ENCODE measurements at regions not wholly inside any gene's neighbourhood (a gene's known extent, or its start where the extent isn't known, plus 50 kb on each side); places are given as distances from the start of the nearest gene placed in this dataset.

DNA sequence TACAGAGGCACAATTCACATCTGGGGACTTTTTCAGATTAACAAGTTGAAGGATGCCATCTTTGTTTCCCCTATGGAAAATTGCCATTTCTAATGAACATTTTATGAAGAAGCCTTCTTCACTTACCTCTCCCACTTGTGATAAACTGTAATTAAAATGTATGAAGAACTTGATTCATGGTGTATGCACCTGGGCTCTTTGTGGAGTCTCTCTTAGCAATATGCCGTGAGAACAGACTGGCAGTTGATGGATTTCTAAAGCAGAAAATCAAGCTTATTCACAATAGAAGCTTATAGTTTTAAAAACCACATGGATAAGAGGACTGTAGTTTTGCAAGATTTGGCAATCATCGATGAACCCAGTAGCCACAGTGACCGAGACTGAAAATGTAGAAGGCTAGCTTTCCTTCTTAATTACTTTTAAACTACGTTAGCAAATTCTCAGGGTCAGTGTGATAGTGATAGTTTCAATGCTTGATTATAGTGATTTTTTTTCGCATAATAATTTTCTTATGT, 270.6 kb downstream of the PRL start:
- TF ChIP-seq, protein P1, sequence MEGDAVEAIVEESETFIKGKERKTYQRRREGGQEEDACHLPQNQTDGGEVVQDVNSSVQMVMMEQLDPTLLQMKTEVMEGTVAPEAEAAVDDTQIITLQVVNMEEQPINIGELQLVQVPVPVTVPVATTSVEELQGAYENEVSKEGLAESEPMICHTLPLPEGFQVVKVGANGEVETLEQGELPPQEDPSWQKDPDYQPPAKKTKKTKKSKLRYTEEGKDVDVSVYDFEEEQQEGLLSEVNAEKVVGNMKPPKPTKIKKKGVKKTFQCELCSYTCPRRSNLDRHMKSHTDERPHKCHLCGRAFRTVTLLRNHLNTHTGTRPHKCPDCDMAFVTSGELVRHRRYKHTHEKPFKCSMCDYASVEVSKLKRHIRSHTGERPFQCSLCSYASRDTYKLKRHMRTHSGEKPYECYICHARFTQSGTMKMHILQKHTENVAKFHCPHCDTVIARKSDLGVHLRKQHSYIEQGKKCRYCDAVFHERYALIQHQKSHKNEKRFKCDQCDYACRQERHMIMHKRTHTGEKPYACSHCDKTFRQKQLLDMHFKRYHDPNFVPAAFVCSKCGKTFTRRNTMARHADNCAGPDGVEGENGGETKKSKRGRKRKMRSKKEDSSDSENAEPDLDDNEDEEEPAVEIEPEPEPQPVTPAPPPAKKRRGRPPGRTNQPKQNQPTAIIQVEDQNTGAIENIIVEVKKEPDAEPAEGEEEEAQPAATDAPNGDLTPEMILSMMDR (IDR thresholded peaks at IDR 0.05) = no peak
- DNase-seq (ENCODE audit: low spot score) = no peak
- no peak for ATAC-seq (ENCODE audit: low FRiP score)

DNA sequence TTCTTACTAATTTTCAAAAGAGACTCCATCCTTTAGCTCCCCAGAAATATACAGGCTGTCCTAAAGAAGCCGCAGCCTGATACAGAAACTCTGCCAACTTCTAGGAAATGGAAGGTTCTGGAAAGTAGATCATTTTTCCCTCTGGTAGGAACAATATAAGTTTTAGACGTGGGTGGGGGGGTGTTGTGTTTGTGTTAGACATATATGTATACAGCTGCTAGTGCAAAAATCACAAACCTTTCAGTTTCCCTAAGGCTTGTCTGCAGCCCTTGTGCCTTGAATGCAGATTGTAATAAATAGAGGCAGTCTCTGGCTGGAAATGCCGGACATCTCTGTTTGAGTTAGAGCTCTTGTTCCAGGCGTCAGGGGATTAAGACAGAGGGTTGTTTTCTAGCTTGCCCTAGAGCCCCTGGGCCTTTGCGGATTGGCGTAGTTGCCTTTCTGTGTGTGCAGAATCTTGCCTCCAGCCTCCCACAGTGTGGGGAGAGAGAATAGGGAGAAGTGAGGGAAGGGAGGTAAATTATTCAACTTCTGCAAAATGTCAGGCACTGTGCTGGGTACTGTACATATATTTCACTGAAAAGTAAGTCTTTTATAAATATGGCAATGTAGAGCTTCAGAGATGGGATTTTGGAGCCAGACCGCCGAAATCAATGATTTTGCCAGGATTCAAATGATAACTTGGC, 269.7 kb downstream of the PRL start:
- no peak for DNase-seq (ENCODE audit: low spot score)
- ATAC-seq (ENCODE audit: low FRiP score) = no peak
- TF ChIP-seq, protein P1 (IDR thresholded peaks at IDR 0.05) = no peak

DNA sequence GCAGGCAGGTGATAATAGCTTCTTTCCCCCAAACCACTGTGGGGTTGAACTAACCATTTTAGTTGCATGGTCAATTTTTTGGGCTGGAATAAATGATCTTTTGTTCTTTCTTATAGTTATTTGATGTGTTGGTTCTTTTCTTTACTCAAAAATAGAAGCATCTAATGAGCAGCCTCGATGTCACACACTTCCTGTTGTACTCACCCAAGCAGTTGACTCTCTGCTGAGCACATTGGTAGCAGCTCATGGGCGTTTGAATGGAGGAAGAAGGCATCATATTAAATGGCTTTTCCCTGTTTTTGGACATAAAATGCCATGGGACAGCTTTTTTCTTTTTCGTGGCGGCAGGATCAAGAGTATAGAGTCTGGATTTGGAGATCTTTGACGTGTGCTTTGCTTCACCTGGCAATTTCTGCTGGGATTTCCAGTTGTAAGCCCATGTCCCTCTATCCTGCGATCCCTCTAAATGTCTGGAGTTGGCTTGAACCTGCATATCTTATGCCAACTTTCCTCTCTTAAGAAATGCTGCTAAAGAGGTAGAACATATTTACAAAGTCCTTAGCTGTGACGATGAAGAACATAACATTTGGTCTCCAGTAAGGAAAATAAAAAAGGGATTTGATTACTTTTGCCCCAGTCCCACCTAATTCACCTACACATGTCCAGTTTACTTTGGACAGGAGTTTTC, 268.3 kb downstream of the PRL start:
- ATAC-seq (ENCODE audit: low FRiP score) (no peak), DNase-seq (ENCODE audit: low spot score) (no peak)
- TF ChIP-seq, protein P1 (IDR thresholded peaks at IDR 0.05) = no peak

DNA sequence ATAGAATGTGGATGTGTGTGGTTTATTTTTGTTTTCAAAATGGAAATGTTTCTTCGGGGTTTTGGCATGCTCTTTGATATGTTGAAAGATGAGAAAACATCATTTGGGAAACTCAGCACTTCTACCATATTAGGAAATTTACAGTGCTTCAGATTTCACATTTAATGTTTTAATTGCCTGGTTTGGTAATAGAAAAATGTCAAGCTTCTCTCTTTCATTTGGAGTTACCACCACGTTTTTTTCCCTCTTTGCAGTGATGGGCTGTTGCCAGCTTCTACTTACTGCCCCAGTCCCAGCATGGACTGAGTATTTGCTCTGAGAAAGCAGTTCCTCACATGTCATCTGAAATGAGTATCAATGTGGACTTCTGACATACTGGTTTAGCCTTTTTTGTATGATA, 267.7 kb downstream of the PRL start:
- TF ChIP-seq, protein P1 (IDR thresholded peaks at IDR 0.05) = no peak
- ATAC-seq (ENCODE audit: low FRiP score) (peak; percentile 28), DNase-seq (ENCODE audit: low spot score) (no peak)

DNA sequence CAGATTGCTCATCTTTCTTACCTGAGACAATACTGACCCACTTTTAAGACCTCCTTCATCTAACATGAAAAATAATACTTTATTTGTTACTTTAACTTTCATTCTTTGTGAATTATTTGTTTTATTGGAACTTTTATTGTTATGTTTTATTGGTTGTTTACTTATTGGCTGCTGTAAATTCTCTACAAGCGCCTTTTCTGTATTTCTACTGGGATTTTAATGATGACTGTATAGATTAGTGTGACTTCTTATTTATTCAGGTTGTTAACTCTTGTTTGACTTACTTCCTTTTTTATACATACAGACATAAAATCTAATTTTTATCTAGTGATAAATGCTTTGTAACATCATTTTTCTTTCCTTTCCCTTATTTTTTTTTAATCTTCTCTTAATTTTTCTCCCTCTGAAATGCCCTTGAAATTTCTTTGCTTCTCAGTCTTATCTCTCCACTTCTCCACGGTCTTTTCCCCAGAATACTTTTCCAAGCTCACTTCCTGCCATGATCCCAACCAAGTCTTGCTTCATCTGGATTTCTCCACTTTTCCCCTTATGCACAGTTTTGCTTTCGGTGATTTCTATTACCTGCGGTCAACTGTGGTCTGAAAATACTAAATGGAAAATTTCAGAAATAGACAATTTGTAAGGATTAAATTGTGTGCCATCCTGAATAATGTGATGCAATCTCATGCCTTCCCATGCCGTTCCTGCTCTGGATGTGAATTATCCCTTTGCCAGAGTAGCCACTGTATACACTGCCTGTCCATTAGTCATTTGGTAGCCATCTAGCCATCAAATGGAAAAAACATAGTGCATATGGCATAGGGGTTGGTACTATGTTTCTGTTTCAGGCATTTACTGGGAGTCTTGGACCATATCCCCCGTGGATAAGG, 265.9 kb downstream of the PRL start:
- ATAC-seq (ENCODE audit: low FRiP score) (no peak), DNase-seq (ENCODE audit: low spot score) (no peak)
- TF ChIP-seq, protein P1 (IDR thresholded peaks at IDR 0.05) = no peak

DNA sequence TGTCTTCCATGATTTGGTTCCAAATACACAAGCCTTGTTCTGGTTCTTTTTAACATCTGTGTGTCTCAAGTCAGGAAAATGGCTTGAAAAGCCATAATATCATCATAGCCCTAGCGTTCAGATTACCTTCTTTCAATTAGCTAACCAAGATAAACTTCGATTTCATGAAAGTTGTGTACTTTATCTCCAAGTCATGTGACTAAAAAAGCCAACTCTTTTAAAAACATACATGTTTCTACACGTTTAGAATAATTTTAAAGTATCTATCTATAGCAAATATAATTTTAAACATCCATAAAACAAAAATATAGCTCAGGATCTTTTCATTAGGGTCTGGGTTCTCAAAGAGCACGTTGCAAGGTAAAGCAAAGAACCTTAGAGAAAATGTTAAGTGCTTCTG, 261.1 kb downstream of the PRL start:
- ATAC-seq (ENCODE audit: low FRiP score) (no peak), DNase-seq (ENCODE audit: low spot score) (no peak)
- TF ChIP-seq, protein P1 (IDR thresholded peaks at IDR 0.05) = no peak

Measured in omental fat pad (tissue), 3 donors.